HL-60 (cell line): ENCODE measurements at regions not wholly inside any gene's neighbourhood (a gene's known extent, or its start where the extent isn't known, plus 50 kb on each side); places are given as distances from the start of the nearest gene placed in this dataset.

Experiments used
- CTCF ChIP-seq: IDR thresholded peaks from one replicate; pipeline ENCODE4 v1.5.1; 2011; ENCODE audit warnings: low read length, control low read depth, inconsistent platforms; ENCODE audit not compliant: insufficient read depth
- GABPA ChIP-seq: IDR thresholded peaks from 2 replicates; pipeline ENCODE4 v1.6.1; 2012; ENCODE audit warnings: low read depth
- POLR2AphosphoS5 ChIP-seq: IDR thresholded peaks from 2 replicates; pipeline ENCODE4 v1.6.1; 2012; ENCODE audit warnings: low read depth
- SPI1 ChIP-seq: IDR thresholded peaks from 2 replicates; pipeline ENCODE4 v1.6.1; 2012; ENCODE audit warnings: low read depth, mild to moderate bottlenecking, borderline replicate concordance

GRCh38 chr12:27879708-27880107, 92.8 kb downstream of the PTHLH start:
- TF ChIP-seq CTCF (no peak), POLR2AphosphoS5 (no peak), GABPA (no peak), SPI1 (no peak)
